NCI-H2029 treated with DMSO at 0.1 percent for 48 hours (cell line): ENCODE measurements at regions not wholly inside any gene's neighbourhood (a gene's known extent, or its start where the extent isn't known, plus 50 kb on each side); places are given as distances from the start of the nearest gene placed in this dataset.

ENCODE experiments used
- DNase-seq: peaks from one replicate; lab custom pipeline; 2025; lab: John Stamatoyannopoulos, UW

GRCh38 chr2:19235308-19235707 lies 123.1 kb downstream of the OSR1 start:
- DNase-seq: no peak

GRCh38 chr2:19232312-19232711 lies 126.1 kb downstream of the OSR1 start:
- DNase-seq: no peak

- no peak for DNase-seq
Measured at GRCh38 chr2:19231625-19232024, 126.8 kb downstream of the OSR1 start.

- no peak for DNase-seq
Measured at GRCh38 chr2:19230626-19231025, 127.8 kb downstream of the OSR1 start.

GRCh38 chr2:19228715-19229114 lies 129.7 kb downstream of the OSR1 start:
- DNase-seq: no peak

GRCh38 chr2:19228181-19228593 lies 130.2 kb downstream of the OSR1 start:
- DNase-seq: no peak

- DNase-seq: no peak
Measured at GRCh38 chr2:19226871-19227270, 131.6 kb downstream of the OSR1 start.

GRCh38 chr2:19226386-19226785 lies 132.0 kb downstream of the OSR1 start:
- no peak for DNase-seq

- no peak for DNase-seq
Measured at GRCh38 chr2:19225931-19226330, 132.5 kb downstream of the OSR1 start.

GRCh38 chr2:19225126-19225525 lies 133.3 kb downstream of the OSR1 start:
- no peak for DNase-seq

- no peak for DNase-seq
Measured at GRCh38 chr2:19224486-19224885, 133.9 kb downstream of the OSR1 start.

GRCh38 chr2:19224011-19224410 lies 134.4 kb downstream of the OSR1 start:
- no peak for DNase-seq

- DNase-seq: no peak
Measured at GRCh38 chr2:19219060-19219459, 139.4 kb downstream of the OSR1 start.

GRCh38 chr2:19218166-19218565 lies 140.3 kb downstream of the OSR1 start:
- DNase-seq: no peak

- DNase-seq: no peak
Measured at GRCh38 chr2:19216676-19217602, 141.5 kb downstream of the OSR1 start.

- no peak for DNase-seq
Measured at GRCh38 chr2:19216238-19216637, 142.2 kb downstream of the OSR1 start.

GRCh38 chr2:19214682-19215391 lies 143.6 kb downstream of the OSR1 start:
- DNase-seq: no peak

GRCh38 chr2:19209575-19210341 lies 148.7 kb downstream of the OSR1 start:
- no peak for DNase-seq

GRCh38 chr2:19208479-19209199 lies 149.8 kb downstream of the OSR1 start:
- DNase-seq: no peak

- no peak for DNase-seq
Measured at GRCh38 chr2:19207452-19207851, 151.0 kb downstream of the OSR1 start.

GRCh38 chr2:19205983-19206533 lies 152.4 kb downstream of the OSR1 start:
- no peak for DNase-seq
